WTC11 (cell line): ENCODE measurements at regions not wholly inside any gene's neighbourhood (a gene's known extent, or its start where the extent isn't known, plus 50 kb on each side); places are given as distances from the start of the nearest gene placed in this dataset.

Experiments used
- ATF3 ChIP-seq: sonication (generic); formaldehyde crosslinking; conservative IDR thresholded peaks from 2 replicates; pipeline ENCODE4 v1.8.1; 2022; ENCODE audit warnings: mild to moderate bottlenecking, missing genetic modification reagents
- JUN ChIP-seq: sonication (generic); formaldehyde crosslinking; IDR thresholded peaks from 2 replicates; pipeline ENCODE4 v1.8.0; 2023; ENCODE audit warnings: mild to moderate bottlenecking, missing genetic modification reagents
- SP1 ChIP-seq: sonication (generic); formaldehyde crosslinking; conservative IDR thresholded peaks from 2 replicates; pipeline ENCODE4 v1.8.1; 2022; ENCODE audit warnings: missing genetic modification reagents
- TF ChIP-seq, protein P1 (sequence below): fragments of 200-600 bp; IDR thresholded peaks from 2 replicates; pipeline ENCODE4 v1.8.0; 2022; ENCODE audit warnings: antibody characterized with exemption
- TF ChIP-seq, protein P2 (sequence below): fragments of 250-450 bp; sonication (Bioruptor Pico); conservative IDR thresholded peaks from 2 replicates; pipeline ENCODE4 v1.9.0; 2021; ENCODE audit warnings: mild to moderate bottlenecking

- TF ChIP-seq JUN (CRISPR knock-in tag) (no peak), SP1 (no peak), ATF3 (CRISPR knock-in tag) (no peak)
- TF ChIP-seq, protein P1, sequence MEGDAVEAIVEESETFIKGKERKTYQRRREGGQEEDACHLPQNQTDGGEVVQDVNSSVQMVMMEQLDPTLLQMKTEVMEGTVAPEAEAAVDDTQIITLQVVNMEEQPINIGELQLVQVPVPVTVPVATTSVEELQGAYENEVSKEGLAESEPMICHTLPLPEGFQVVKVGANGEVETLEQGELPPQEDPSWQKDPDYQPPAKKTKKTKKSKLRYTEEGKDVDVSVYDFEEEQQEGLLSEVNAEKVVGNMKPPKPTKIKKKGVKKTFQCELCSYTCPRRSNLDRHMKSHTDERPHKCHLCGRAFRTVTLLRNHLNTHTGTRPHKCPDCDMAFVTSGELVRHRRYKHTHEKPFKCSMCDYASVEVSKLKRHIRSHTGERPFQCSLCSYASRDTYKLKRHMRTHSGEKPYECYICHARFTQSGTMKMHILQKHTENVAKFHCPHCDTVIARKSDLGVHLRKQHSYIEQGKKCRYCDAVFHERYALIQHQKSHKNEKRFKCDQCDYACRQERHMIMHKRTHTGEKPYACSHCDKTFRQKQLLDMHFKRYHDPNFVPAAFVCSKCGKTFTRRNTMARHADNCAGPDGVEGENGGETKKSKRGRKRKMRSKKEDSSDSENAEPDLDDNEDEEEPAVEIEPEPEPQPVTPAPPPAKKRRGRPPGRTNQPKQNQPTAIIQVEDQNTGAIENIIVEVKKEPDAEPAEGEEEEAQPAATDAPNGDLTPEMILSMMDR, result no peak
- TF ChIP-seq, protein P2, sequence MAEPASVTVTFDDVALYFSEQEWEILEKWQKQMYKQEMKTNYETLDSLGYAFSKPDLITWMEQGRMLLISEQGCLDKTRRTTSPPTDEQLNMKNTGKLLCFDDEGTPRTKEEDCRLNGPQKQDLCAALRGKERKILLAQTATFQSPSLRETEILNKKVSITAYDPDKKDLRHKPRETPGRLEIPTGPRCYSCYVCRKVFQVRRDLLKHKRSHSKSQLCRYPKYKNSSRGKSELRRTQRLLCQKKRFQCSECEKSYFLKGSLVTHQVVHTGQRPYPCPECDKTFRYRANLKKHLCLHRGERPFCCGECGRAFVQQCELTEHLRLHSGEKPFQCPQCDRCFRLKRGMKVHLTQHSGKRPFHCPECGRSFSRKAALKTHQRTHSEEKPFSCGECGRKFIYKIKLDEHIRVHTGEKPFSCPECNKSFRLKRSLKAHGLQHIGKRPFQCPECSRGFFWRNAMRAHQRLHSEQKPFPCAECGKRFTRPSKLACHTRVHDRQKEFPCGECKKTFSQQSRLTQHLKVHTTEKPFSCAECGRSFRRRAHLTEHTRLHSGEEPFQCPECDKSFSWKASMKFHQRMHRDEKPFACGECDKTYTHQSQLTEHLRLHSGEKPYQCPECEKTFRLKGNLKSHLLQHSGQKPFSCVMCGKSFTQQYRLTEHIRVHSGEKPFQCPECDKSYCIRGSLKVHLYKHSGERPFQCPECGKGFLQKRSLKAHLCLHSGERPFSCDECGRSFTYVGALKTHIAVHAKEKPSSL (CRISPR knock-in tag), result no peak
These were observed 402.3 kb upstream of the ASIC2 start for GRCh38 chr17:33695431-33695830.
